GM12892 (cell line): ENCODE measurements at regions not wholly inside any gene's neighbourhood (a gene's known extent, or its start where the extent isn't known, plus 50 kb on each side); places are given as distances from the start of the nearest gene placed in this dataset.

Experiments used
- POLR2A ChIP-seq: IDR thresholded peaks from 2 replicates; pipeline ENCODE4 v1.6.1; 2011; ENCODE audit warnings: low read depth, low read length, control low read depth
- POLR2AphosphoS5 ChIP-seq: IDR thresholded peaks from 2 replicates; pipeline ENCODE4 v1.6.1; 2011; ENCODE audit warnings: low read depth, low read length, control low read depth
- TAF1 ChIP-seq: IDR thresholded peaks from 2 replicates; pipeline ENCODE4 v1.6.1; 2011; ENCODE audit warnings: low read depth, mild to moderate bottlenecking, control low read depth, low read length, borderline replicate concordance

DNA sequence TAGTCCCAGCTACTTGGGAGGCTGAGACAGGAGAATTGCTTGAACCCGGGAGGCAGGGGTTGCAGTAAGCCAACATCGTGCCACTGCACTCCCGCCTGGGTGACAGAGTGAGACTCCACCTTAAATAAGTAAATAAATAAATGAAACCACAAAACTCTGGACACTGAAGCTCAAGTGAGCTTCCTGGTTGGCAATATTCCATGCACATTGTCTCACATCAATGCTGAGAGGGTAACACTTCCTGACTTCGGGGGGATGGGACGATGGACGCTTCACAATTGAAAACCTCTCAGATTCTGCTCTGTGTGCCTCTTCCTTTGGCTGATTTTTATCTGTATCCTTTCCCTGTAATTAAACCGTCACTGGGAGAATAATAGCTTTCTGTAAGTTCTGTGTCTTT, 70.0 kb upstream of the ZNF644 start:
- TF ChIP-seq POLR2A (no peak), POLR2AphosphoS5 (no peak), TAF1 (no peak)
